Activated naive CD8-positive, alpha-beta T cell (primary cell): ENCODE measurements at regions not wholly inside any gene's neighbourhood (a gene's known extent, or its start where the extent isn't known, plus 50 kb on each side); places are given as distances from the start of the nearest gene placed in this dataset.

Source experiments
- H3K27ac Mint-ChIP-seq: one replicate; pipeline ENCODE4 v1.8.0; 2021; ENCODE audit warnings: mixed read lengths
- H3K27me3 Mint-ChIP-seq: one replicate; pipeline ENCODE4 v1.8.0; 2021; ENCODE audit warnings: mixed read lengths
- H3K36me3 Mint-ChIP-seq: one replicate; pipeline ENCODE4 v1.8.0; 2021; ENCODE audit warnings: mixed read lengths
- H3K4me1 Mint-ChIP-seq: one replicate; pipeline ENCODE4 v1.8.0; 2021; ENCODE audit warnings: low read depth, mixed read lengths
- H3K4me3 Mint-ChIP-seq: one replicate; pipeline ENCODE4 v1.8.0; 2021; ENCODE audit warnings: mild to moderate bottlenecking, mixed read lengths
- H3K9me3 Mint-ChIP-seq: one replicate; pipeline ENCODE4 v1.8.0; 2021; ENCODE audit warnings: low read depth, mixed read lengths

DNA sequence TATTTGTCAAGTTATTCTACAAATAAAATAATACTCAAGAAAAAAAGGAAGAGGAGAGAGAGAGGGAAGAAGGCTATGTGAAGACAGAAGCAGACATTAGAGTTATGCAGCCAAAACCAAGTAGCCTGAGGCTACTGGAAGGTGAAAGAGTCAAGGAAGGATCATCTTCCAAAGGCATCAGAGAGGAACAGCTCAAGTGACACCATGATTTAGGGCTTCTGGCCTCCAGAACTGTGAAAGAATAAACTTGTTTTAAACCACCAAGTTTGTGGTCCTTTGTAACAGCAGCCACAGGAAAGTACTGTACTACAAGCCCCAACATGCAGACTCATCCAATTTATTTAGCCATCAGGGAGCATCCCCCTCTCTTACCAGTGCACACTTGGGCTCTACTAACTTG, 788.5 kb upstream of the LRRTM1 start:
- Mint-ChIP-seq H3K9me3 (peaks cover 25% of the 10 kb centered on the region), H3K27me3 (no peaks in the 10 kb centered on the region), H3K4me3 (no peak overlapping the region)

DNA sequence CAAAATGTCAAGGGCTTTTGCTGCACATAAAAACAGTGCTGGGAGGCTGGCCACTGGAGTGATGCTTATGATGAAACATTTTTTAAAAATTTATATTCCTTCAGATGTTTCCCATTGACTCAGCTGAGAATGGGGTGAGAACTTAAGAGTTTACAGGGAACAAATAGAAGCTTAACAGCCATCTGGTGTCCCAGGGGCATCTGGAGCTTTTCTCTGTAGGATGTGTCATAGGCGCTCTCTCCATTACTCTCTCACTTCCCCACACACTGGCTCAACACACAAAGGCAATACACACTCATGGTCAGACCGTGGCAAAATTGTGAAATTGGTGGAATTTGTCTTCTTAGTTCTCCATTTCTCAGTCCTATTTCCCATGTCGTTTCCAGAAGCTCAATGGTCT, 783.1 kb upstream of the LRRTM1 start:
- H3K27me3 Mint-ChIP-seq = no peaks in the 10 kb centered on the region
- H3K27ac Mint-ChIP-seq = no peak overlapping the region

More for the DNA sequence above, 788.5 kb upstream of the LRRTM1 start:
- Mint-ChIP-seq H3K27ac (no peak overlapping the region), H3K36me3 (no peaks in the 10 kb centered on the region), H3K4me1 (no peaks in the 10 kb centered on the region)

DNA sequence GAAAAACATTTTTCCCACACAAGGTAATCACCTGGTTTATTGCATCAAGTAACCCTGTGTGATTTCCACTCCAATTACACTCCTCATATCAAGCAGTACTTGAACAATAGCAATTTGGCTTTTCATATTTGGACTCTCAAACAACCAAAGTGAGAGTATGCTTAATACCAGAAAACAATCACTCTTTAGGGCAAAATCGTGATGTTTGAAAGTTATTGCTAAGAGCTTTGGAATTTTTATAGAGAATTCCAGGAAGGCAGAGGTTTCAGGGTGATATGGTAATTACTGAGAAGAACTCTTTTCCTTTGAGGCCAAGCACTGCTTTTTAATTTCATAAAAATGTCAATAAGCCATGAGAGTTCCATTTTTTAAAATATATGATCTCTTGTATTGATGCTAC, 779.5 kb upstream of the LRRTM1 start:
- H3K9me3 Mint-ChIP-seq = peaks cover 18% of the 10 kb centered on the region
- no peaks in the 10 kb centered on the region for H3K36me3 Mint-ChIP-seq
- no peaks in the 10 kb centered on the region for H3K27me3 Mint-ChIP-seq
- H3K4me3 Mint-ChIP-seq = no peak overlapping the region
- no peak overlapping the region for H3K27ac Mint-ChIP-seq
- H3K4me1 Mint-ChIP-seq = no peaks in the 10 kb centered on the region

More for the DNA sequence above, 783.1 kb upstream of the LRRTM1 start:
- Mint-ChIP-seq H3K36me3 (no peaks in the 10 kb centered on the region), H3K9me3 (peaks cover 18% of the 10 kb centered on the region), H3K4me3 (no peak overlapping the region), H3K4me1 (no peaks in the 10 kb centered on the region)

DNA sequence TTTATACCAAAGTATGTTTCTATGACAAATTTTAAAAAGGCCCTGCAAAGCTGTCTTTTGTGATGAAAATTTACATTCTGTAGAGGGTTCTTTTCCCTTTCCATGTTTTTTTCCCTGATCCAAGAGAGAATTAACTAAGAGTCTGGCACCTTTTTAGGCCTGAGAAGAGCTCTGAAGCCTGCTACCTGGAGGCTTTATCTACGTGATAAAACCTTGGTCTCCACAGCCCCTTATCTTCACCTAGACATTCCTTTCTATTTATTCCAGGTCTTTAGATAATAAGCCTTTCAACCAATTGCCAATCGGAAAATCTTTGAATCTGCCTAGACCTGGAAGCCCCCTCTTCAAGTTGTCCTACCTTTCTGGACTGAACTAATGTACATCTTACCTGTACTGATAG, 774.1 kb upstream of the LRRTM1 start:
- Mint-ChIP-seq H3K27ac (no peak overlapping the region), H3K27me3 (no peaks in the 10 kb centered on the region), H3K4me3 (no peak overlapping the region), H3K9me3 (peaks cover 24% of the 10 kb centered on the region), H3K36me3 (no peaks in the 10 kb centered on the region), H3K4me1 (no peaks in the 10 kb centered on the region)

DNA sequence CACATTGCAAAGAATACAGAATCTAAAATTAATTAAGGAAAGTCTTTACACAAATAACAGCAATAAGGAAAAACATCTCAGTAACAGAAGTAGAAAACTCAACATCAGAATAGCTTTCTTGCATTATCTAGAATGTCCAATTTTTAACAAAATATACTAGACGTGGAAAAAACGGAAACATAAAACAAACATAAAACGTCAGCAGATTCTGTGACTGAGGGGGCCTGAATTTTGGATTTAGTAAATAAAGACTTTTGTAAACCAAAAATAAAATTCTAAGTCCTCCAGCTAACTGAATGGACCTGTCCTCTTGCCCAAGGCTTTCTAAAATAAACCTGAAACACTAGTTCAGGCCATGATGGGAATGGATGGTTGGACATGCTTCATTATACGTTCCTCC, 773.5 kb upstream of the LRRTM1 start:
- Mint-ChIP-seq H3K4me1 (no peaks in the 10 kb centered on the region), H3K27me3 (no peaks in the 10 kb centered on the region), H3K27ac (no peak overlapping the region), H3K36me3 (no peaks in the 10 kb centered on the region), H3K9me3 (peaks cover 24% of the 10 kb centered on the region), H3K4me3 (no peak overlapping the region)

DNA sequence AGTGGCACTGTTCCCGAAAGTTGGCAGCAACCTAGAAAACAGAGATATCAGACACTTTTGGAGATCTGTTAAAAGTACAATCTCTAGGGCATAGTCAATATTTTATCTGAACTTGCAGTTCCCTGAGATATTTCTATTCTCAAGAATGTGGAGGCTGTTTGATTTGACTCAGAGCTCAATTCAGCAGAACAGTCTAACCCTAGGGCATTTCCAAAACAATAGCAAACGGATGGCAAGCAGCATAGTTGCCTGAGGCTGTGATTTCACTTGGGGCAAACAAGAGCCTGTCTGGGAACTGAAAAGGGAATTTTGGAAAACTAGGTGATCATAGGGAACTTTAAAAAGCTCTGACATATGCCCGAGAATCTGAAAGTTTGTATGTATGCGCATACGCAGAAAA, 772.8 kb upstream of the LRRTM1 start:
- Mint-ChIP-seq H3K9me3 (peaks cover 24% of the 10 kb centered on the region), H3K27me3 (no peaks in the 10 kb centered on the region), H3K4me1 (no peaks in the 10 kb centered on the region), H3K4me3 (no peak overlapping the region), H3K27ac (no peak overlapping the region), H3K36me3 (no peaks in the 10 kb centered on the region)

DNA sequence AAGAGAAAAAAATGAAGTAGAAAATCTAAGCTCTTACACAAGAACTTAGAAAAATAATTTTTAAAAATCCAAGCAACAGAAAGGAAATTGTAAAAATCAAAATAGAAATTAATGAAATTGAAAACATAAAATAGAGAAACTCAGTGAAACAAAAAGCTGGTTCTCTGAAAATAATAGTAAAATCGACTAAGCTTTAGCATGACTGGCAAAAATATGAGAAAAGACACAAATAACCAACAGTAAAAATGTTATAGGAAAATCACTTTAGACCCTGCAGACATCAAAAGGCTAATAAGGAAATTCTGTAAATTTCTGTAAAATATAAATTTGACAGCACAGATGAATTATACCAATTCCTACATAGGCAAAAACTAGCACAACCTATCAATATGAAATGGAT, 768.9 kb upstream of the LRRTM1 start:
- Mint-ChIP-seq H3K36me3 (no peaks in the 10 kb centered on the region), H3K4me3 (no peak overlapping the region), H3K4me1 (no peaks in the 10 kb centered on the region), H3K27ac (no peak overlapping the region), H3K9me3 (peaks cover 20% of the 10 kb centered on the region), H3K27me3 (no peaks in the 10 kb centered on the region)

DNA sequence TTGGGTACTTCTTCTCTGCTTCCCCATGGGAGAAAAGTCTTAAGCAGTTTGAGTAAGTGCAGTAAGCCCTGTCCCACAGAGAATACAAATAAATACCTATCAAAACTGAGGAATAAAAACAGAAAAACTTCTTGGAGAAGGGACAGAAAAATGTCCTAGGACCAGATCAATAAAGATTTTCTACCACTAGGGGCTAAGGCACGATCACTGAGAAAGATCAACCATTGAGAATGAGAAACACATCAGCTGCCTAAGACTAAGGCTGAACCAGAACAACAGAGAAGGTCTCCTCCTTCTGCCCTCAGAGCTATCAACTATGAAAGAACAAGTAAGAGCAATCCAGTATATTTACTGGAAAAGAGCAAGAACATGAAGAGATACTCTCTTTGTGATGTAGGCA, 763.6 kb upstream of the LRRTM1 start:
- Mint-ChIP-seq H3K4me3 (no peak overlapping the region), H3K27me3 (no peaks in the 10 kb centered on the region), H3K36me3 (no peaks in the 10 kb centered on the region), H3K27ac (no peak overlapping the region), H3K9me3 (peaks cover 5% of the 10 kb centered on the region), H3K4me1 (no peaks in the 10 kb centered on the region)

DNA sequence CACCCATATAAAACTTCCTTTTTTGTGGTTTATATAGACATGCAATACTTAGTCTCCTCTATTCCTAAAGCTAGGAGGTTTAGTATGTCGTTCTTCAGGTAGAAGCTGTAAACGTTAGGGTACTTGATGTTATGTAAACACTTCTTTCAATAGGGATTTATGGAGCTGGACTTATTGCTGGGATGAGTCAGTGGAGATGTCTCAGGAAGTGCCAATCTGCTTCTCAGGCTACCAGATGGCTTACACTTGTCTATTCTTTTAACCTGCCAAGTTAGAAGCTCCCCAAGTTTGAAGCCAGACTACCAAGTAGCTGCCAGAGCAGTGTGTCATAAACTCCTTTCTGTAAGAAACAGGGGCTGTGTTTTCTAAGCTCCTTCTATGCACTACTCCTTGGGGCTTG, 756.5 kb upstream of the LRRTM1 start:
- Mint-ChIP-seq H3K27ac (no peak overlapping the region), H3K4me3 (no peak overlapping the region), H3K36me3 (no peaks in the 10 kb centered on the region), H3K9me3 (peaks cover 23% of the 10 kb centered on the region), H3K4me1 (no peaks in the 10 kb centered on the region), H3K27me3 (no peaks in the 10 kb centered on the region)

DNA sequence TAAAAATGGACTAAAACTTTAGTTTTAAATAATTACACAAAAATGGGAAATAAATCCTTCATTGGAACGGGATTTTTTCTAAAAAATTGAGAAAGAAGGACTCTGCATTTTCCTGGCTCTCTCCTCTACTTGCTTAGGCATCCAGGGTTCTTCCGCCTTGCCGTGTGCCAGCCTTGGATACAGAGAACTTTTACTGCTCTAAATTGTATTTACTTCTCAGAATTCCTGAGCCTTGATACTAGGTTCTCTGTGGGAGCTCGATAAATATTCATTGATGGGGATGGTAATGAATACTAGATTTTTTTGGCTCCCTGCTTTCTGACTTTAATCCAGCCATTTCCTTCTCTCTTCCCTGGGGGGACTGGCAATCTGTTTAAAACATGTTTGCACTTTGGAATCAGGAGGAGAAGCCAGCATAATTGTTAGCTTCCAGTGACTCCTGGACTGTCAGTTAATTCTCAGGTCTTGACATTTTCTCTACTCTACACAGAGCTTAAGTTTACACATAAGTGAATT, 746.1 kb upstream of the LRRTM1 start:
- Mint-ChIP-seq H3K36me3 (no peaks in the 10 kb centered on the region), H3K9me3 (peaks cover 34% of the 10 kb centered on the region), H3K4me3 (no peak overlapping the region)

DNA sequence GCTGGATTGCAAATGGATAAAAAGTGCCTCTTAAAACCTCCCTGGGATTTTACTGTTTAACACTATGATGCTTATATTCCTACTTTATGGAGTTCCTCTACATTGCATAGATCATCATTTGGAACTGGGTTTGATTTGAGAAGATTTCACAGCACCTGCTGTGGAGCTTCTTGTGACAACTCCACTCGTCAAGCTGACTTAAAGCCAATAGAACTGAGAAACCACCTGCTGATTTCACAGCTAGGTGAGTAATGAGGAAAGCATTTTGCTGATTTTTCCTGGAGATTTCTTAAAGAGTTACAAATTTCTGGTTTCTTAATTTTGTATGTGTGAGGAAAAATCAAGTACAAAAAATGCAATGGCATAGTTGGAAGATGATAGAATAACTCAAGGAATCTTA, 739.1 kb upstream of the LRRTM1 start:
- H3K9me3 Mint-ChIP-seq = peaks cover 13% of the 10 kb centered on the region
- H3K27me3 Mint-ChIP-seq = no peaks in the 10 kb centered on the region
- no peaks in the 10 kb centered on the region for H3K36me3 Mint-ChIP-seq
- no peak overlapping the region for H3K4me3 Mint-ChIP-seq
- H3K27ac Mint-ChIP-seq = no peak overlapping the region
- no peaks in the 10 kb centered on the region for H3K4me1 Mint-ChIP-seq

More for the DNA sequence above, 746.1 kb upstream of the LRRTM1 start:
- Mint-ChIP-seq H3K27me3 (no peaks in the 10 kb centered on the region), H3K27ac (no peak overlapping the region), H3K4me1 (no peaks in the 10 kb centered on the region)

DNA sequence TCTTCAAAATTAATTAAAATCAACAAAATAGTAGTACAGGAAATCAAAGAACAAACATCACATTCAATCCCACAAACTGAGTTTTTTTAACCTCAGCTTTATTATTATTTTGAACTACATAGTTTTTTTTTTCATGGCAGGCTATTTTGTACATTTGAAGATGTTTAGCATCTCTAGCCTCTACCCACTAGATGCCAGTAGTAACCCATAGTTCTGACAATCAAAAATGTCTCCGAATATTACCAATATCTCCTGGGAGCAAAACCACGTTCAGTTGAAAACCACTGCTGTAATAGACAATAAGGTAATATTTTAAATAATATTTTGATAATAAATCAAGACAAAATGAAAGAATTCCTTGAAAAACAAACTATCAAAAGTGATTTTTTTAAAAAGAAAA, 702.6 kb upstream of the LRRTM1 start:
- no peak overlapping the region for H3K27ac Mint-ChIP-seq
- no peak overlapping the region for H3K4me3 Mint-ChIP-seq
- no peaks in the 10 kb centered on the region for H3K4me1 Mint-ChIP-seq
- H3K9me3 Mint-ChIP-seq = peaks cover 8% of the 10 kb centered on the region
- no peaks in the 10 kb centered on the region for H3K36me3 Mint-ChIP-seq
- H3K27me3 Mint-ChIP-seq = no peaks in the 10 kb centered on the region

DNA sequence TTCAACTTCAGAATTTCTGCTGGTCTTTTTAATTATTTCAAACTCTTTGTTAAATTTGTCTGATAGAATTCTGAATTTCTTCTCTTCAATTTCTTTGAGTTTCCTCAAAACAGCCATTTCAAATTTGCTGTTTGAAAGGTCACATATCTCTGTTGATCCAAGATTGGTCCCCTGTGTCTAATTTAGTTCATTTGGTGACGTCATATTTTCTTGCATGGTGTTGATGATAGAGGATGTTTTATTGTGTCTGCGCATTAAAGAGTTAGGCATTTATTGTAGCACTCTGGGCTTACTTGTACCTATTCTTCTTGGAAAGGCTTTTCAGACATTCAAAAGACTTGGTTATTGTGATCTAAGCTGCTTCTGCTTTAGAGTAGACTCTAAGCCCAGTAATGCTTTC, 698.4 kb upstream of the LRRTM1 start:
- no peaks in the 10 kb centered on the region for H3K4me1 Mint-ChIP-seq

DNA sequence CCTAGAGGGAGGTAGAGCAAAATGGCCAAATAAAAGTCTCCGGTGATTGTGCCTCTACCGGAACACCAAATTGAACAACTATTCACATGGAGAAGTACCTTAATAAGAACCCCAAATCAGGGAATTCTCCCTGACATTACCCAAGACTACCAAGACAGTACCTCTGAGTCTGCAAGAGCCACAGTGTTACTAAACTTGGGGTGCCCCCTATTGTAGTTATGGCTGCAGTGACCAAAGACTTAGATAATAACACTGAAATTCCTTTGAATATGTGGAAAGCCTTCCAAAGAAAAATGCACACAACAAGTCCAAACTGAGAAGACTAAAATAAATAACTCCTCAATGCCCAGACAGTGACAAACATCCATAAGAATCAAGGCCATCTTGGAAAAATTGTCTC, 682.9 kb upstream of the LRRTM1 start:
- no peak overlapping the region for H3K4me3 Mint-ChIP-seq
- H3K27ac Mint-ChIP-seq = no peak overlapping the region
- peaks cover 20% of the 10 kb centered on the region for H3K9me3 Mint-ChIP-seq
- H3K4me1 Mint-ChIP-seq = no peaks in the 10 kb centered on the region
- H3K36me3 Mint-ChIP-seq = no peaks in the 10 kb centered on the region
- H3K27me3 Mint-ChIP-seq = no peaks in the 10 kb centered on the region

More for the DNA sequence above, 698.4 kb upstream of the LRRTM1 start:
- Mint-ChIP-seq H3K27me3 (no peaks in the 10 kb centered on the region), H3K27ac (no peak overlapping the region), H3K36me3 (no peaks in the 10 kb centered on the region), H3K4me3 (no peak overlapping the region), H3K9me3 (peaks cover 24% of the 10 kb centered on the region)

DNA sequence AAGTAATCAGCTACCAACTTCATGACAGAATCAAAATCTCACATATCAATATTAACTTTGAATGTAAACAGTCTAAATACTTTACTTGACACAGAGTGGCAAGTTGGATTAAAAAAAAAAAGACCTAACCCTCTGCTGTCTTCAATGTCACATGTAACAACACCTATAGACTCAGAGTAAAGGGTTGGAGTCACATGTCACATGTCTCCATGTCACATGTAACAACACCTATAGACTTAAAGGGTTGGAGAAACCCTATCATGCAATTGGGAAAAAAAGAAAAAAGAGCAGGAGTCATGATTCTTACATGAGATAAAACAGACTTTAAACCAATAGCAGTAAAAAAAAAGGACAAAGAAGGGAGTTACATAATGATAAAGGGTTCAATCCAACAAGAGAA, 665.3 kb upstream of the LRRTM1 start:
- H3K27me3 Mint-ChIP-seq = no peaks in the 10 kb centered on the region
- no peaks in the 10 kb centered on the region for H3K36me3 Mint-ChIP-seq
- no peak overlapping the region for H3K4me3 Mint-ChIP-seq
- H3K9me3 Mint-ChIP-seq = peaks cover 16% of the 10 kb centered on the region
- H3K27ac Mint-ChIP-seq = no peak overlapping the region
- no peaks in the 10 kb centered on the region for H3K4me1 Mint-ChIP-seq

DNA sequence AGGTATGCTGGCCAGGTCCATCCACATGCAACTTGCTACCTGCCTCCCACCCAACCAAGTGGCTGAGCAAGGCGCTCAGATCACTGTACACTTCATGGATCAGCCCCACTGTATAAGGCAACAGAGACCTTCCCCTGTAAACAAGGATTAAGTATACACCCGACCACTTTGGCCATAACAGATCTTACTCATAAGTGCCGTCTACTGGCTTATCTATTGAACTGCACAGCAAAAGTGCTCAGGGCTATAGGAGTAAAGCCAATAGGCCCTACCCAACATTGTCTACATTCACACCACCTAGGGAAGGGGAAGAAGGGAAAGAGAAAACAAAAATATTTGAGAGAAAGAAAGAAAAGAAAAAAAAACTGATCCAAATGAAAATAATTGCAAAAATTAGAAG, 663.9 kb upstream of the LRRTM1 start:
- H3K36me3 Mint-ChIP-seq = no peaks in the 10 kb centered on the region

More for the DNA sequence above, 663.9 kb upstream of the LRRTM1 start:
- Mint-ChIP-seq H3K4me1 (no peaks in the 10 kb centered on the region), H3K9me3 (peaks cover 16% of the 10 kb centered on the region), H3K4me3 (no peak overlapping the region), H3K27me3 (no peaks in the 10 kb centered on the region), H3K27ac (no peak overlapping the region)
